ENCODE measurements at regions not wholly inside any gene's neighbourhood (a gene's known extent, or its start where the extent isn't known, plus 50 kb on each side); places are given as distances from the start of the nearest gene placed in this dataset.

- no peak for TF ChIP-seq ELF4 (IDR thresholded peaks at IDR 0.05)
- no peak for TF ChIP-seq ZNF384 (IDR thresholded peaks at IDR 0.05)
Observed at GRCh38 chr5:148769941-148770340, 56.5 kb upstream of the ADRB2 start.

Data from HEK293T (cell line).